Midbrain (tissue), 1 donor: ENCODE measurements at regions not wholly inside any gene's neighbourhood (a gene's known extent, or its start where the extent isn't known, plus 50 kb on each side); places are given as distances from the start of the nearest gene placed in this dataset.

Experiments
- DNase-seq: peaks from one replicate; lab custom pipeline; 2025; lab: John Stamatoyannopoulos, UW

- no peak for DNase-seq
Measured at GRCh38 chr1:209029737-209030136, 553.8 kb upstream of the CAMK1G start.

DNA sequence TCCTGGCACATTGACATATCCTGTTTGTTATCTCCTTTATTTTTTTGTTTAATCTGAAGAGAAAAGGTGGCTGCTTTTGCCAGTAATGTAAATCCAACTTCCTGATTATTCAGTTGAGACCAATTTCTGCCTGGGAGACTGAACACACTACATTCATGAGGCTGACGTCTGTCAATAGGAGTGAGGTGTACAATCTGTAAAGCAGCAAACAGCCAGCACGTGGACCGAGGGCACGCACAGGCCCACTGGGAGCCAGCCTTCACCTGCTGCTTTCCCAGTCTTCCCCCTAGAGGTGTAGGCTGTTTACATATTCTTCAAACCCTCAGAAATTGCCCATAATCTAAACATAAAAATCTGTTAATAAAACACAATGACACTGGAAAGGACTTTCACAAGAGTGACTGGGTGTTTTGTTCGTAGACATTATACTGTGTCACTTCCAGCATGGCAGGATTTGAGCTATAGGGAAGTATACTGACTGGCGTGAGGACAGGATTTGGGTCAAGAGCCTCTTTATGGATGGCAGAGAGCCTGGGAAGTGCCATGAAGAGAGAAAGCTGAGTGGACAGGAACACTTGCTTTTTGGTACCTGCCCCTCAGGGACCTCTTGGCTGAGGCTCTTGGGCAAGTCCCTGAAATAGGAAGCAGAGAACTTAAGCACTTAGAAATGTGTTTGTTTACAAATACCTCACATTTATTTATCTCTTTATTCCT lies 552.9 kb upstream of the CAMK1G start:
- no peak for DNase-seq

DNA sequence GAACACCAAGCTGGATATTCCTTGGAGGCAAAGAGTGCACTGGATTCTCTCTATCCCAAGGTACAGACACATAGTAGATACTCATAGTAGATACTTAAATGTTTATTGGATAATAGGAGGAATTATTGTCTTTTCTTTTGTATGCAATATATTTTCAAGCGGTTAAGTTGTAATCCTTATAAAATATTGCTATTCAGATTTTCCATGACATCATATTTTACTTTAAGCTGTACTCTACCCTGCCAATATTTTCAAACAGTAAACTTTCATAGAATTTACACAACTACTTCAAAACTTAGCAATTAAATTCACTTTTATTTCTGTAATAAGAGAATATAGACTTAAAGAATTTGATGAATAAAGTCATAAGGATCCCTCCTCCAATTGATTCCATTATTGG lies 546.5 kb upstream of the CAMK1G start:
- DNase-seq, result no peak

DNA sequence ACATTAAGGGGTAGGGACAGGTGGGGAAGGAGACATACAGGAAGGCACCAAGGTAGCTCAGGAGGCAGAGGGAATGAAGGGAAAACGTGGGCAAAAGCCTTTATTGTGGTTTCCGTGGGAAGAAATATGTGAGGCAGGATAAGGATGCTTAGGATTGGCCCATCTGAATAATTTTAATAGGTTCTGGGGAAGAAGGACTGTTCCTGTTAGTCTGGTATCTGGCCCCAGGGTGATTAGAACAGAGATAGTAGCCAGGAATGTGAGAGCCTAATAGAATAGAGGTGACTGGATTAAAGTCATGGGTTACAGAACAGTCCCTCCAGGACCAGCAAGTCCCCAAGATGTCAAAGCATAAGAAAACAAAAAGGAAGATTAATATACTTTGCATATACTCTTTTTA lies 545.2 kb upstream of the CAMK1G start:
- no peak for DNase-seq

DNA sequence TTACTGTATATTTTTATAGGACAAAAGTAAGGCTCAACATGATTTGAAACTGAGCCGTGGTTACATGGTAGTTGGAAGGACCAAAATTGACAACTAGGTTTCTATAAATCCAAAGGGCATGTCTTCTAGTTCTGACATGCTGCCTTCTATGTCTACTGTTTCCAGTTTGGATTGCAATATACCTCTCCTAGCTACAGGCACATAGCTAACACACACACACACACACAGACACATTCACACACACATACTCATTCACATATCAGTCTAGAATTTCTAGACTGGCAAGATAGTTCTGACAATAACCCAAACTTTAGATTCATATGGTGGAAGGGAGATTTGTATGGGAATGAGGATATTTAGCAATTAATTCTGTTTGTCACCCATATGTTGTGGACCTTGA lies 544.8 kb upstream of the CAMK1G start:
- DNase-seq, result no peak

GRCh38 chr1:209040351-209040750 lies 543.2 kb upstream of the CAMK1G start:
- no peak for DNase-seq

DNA sequence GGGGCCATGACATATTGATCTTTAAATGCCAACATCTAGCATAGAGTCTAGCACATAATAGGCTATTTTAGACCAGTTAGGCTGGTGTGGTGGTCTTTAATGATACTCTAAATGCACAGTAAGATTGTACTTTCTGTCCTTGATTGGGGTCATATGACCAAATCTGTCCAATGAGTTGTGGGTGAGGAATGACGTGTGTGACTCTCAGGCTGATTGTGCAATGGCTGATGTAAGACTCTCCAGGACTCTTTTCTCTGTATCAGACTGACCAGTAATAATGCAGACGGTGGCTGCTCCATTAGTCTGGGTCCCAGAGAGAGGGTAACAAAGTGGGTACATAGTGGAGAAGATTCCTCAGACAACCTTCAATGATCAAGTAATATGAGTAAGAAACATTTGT lies 541.6 kb upstream of the CAMK1G start:
- DNase-seq, result no peak

GRCh38 chr1:209042413-209042812 lies 541.1 kb upstream of the CAMK1G start:
- no peak for DNase-seq

- no peak for DNase-seq
Measured at GRCh38 chr1:209045331-209046057, 538.0 kb upstream of the CAMK1G start.

GRCh38 chr1:209046058-209046417 lies 537.5 kb upstream of the CAMK1G start:
- no peak for DNase-seq

GRCh38 chr1:209046935-209047334 lies 536.6 kb upstream of the CAMK1G start:
- DNase-seq, result no peak

GRCh38 chr1:209048941-209049669 lies 534.4 kb upstream of the CAMK1G start:
- no peak for DNase-seq

GRCh38 chr1:209051570-209051969 lies 531.9 kb upstream of the CAMK1G start:
- DNase-seq, result no peak

DNA sequence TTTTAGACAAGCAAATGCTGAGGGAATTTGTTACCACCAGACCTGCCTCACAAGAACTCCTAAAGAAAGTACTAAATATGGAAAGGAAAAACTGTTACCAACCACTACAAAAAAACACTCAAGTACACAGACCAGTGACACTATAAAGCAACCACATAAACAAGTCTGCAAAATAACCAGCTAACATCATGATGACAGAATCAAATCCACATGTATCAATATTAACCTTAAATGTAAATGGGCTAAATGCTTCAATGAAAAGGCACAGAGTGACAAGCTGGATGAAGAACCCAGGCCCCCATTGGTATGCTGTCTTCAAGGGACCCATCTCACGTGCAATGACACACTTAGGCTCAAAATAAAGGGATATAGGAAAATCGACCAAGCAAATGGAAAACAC lies 529.9 kb upstream of the CAMK1G start:
- DNase-seq, result no peak

DNA sequence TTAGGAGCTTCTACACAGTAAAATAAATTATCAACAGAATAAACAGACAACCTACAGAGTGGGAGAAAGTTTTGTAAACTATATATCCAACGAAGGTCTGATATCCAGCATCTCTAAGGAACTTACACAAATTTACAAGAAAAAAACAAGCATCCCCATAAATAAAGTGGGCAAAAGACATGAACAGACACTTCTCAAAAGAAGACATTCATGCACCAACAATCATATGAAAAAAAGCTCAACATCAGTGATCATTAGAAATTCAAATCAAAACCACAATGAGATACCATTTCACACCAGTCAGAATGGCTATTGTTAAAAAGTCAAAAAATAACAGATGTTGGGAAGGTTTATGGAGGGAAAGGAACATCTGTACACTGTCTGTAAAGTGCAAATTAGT lies 526.4 kb upstream of the CAMK1G start:
- DNase-seq, result no peak

DNA sequence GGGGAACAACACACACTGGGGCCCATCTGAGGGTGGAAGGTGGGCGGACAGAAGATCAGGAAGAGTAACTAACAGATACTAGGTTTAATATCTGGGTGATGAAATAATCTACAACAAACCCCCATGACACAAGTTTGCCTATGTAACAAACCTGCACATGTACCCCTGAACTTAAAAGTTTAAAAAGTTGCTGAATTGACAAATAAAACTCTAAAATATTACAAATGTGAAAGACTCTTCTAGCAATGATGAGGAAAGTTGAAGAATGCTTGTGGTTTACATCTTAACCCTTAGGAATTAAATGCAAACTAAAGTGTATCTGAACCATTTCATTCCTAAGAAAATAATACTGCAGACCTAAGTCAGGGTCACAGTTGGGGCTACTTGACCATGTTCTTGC lies 525.6 kb upstream of the CAMK1G start:
- DNase-seq, result no peak

GRCh38 chr1:209059376-209059775 lies 524.1 kb upstream of the CAMK1G start:
- DNase-seq, result no peak

GRCh38 chr1:209059981-209060380 lies 523.5 kb upstream of the CAMK1G start:
- DNase-seq, result no peak

- DNase-seq, result no peak
Measured at GRCh38 chr1:209062081-209062620, 521.4 kb upstream of the CAMK1G start.

DNA sequence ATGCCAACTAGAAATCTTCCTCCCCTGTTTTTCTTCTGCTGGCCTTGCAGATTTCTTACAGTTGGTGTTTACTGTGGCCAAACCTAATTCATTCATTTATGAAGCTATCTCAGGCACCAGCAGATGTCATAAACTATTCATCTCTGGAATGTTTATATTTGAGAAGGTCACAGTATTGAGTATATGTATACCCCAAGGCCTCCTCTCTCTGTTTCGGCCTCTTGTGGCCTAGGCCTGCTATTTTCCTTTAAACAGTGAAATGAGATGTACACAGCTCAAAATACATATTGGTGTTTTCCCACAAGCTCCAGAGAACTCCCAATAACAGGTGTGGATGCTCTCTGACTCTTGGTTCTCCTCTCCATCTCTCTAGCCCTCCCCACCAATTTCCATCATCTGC lies 520.7 kb upstream of the CAMK1G start:
- DNase-seq, result no peak

- DNase-seq, result no peak
Measured at GRCh38 chr1:209063767-209064659, 519.5 kb upstream of the CAMK1G start.
